ENCODE measurements at regions not wholly inside any gene's neighbourhood (a gene's known extent, or its start where the extent isn't known, plus 50 kb on each side); places are given as distances from the start of the nearest gene placed in this dataset.

GRCh38 chr13:71090990-71091389 lies 776.0 kb downstream of the DACH1 start:
- TF ChIP-seq EZH2 (IDR thresholded peaks at IDR 0.05; ENCODE audit: low read depth) = no peak
- TF ChIP-seq CTCF (conservative IDR thresholded peaks at IDR 0.05) = no peak

Data from PC-9 (cell line).